GM19043 (cell line): ENCODE measurements at regions not wholly inside any gene's neighbourhood (a gene's known extent, or its start where the extent isn't known, plus 50 kb on each side); places are given as distances from the start of the nearest gene placed in this dataset.

Experiments used
- ATAC-seq: cut with Tn5 transposase; IDR thresholded peaks from one replicate; pipeline ENCODE4 v1.9.1; 2021; ENCODE audit warnings: low read depth; ENCODE audit not compliant: unreplicated experiment

- no peak for ATAC-seq
Observed at GRCh38 chr7:106393564-106394251, 108.9 kb upstream of the NAMPT start.

GRCh38 chr7:106392590-106392989 lies 107.8 kb upstream of the NAMPT start:
- ATAC-seq, result no peak

GRCh38 chr7:106392144-106392543 lies 107.4 kb upstream of the NAMPT start:
- ATAC-seq, result no peak

- ATAC-seq, result no peak
Observed at GRCh38 chr7:106386958-106387357, 102.2 kb upstream of the NAMPT start.

- ATAC-seq, result no peak
Observed at GRCh38 chr7:106384373-106384772, 99.6 kb upstream of the NAMPT start.

GRCh38 chr7:106382929-106383328 lies 98.1 kb upstream of the NAMPT start:
- ATAC-seq, result no peak

- ATAC-seq, result no peak
Observed at GRCh38 chr7:106382129-106382528, 97.3 kb upstream of the NAMPT start.

GRCh38 chr7:106381252-106381651 lies 96.5 kb upstream of the NAMPT start:
- ATAC-seq, result no peak

GRCh38 chr7:106377847-106378361 lies 93.1 kb upstream of the NAMPT start:
- ATAC-seq, result no peak

DNA sequence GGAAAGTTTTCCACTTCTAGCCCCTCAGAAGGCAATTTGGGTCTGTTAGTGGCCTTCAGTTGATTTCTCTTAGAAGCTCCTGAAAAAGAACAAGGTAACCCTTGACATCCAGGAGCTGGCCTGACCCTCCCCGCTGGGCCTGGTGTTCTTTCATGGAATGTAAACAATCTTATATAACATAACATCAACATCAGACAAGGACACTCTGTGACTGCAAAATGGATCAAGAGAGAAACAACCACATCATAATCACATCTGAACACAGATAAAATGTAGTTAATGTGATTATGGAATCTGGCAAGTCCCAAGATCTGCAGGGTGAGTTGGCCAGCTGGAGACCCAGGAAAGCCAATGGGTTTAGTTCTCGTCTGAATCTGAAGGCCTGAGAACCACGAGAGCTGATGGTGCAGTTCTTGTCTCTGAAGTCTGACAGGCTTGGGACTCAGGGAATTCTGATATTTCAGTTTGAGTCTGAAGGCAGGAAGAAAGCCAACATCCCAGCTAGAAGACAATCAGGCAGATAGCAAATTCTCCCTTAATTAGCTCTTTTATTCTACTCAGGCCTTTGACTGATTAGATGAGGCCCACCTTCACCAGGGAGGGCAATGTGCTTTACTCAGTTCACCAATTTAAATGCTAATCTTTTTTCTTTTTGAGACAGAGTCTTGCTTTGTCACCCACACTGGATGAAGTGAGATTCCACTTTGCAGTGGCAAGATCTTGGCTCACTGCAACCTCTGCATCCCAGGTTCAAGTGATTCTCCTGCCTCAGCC lies 91.4 kb upstream of the NAMPT start:
- ATAC-seq, result no peak

GRCh38 chr7:106375499-106375898 lies 90.7 kb upstream of the NAMPT start:
- no peak for ATAC-seq

- no peak for ATAC-seq
Observed at GRCh38 chr7:106374437-106374836, 89.7 kb upstream of the NAMPT start.

DNA sequence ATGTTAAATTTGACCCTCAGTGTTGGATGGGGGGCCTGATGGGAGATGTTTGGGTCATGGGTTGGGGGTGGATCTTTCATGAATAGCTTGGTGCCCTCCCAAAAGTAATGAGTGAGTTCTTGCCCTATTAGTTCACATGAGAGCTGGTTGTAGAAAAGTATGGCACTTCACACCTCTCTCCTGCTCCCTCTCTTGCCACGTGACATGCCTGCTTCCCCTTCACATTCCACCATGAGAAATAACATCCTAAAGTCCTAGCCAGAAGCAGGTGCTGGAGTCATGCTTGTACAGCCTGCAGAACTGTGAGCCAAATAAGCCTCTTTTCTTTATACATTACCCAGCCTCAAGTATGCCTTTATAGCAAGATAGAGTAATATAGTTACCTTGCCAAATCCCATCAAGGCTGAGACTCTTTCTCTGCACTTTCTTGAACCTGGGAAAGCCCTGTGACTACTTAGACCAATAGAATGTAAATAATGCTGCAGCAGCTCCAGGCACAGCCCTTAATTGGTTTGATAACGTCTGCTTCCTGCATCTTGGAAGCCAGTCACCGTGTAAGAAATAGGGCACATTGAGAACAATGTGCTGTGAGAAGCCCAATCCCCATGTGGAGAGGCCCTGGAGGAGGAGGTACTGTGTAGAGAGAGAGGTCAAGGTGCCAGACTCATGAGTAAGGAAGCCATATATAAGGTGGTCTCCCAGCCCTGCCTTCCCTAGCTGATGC lies 88.0 kb upstream of the NAMPT start:
- no peak for ATAC-seq

DNA sequence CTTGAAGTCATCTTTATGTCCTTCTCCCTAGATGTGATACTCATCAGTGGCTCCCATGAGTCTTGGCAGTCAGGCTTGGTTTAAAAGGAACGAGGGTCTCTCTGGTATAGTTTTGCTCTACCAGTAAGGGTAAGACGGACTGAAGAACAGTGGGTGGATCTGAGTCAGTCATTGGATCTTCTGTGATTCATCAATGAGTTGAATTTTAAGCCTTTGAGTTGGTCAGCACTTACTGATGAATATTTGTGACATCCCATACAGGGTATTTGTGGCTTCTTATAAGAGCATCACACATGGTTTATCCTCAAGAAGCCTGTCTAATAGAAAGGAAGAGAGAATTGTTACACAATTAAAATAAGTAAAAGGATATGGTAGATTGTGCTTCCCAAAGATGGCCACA lies 87.3 kb upstream of the NAMPT start:
- ATAC-seq, result no peak

DNA sequence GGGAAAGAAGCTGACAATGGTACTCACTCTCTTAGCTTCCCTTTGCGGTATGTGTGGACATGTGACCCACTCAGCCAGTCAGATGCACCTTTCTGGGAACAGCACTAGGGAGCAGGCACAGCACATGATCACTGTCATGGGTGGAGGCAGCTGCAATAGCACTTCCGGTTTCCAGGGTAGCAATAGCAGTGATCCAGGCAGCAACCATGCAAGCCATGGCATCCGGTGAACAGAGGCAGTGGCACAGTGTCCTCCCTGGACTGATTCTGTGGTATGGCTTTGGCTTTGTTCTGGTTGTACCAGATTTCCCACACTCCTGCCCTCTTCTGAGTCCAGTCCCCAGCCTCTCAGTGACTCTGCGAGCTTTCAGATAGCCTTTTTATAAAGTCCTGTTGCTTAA lies 86.8 kb upstream of the NAMPT start:
- ATAC-seq, result no peak

GRCh38 chr7:106370542-106370941 lies 85.8 kb upstream of the NAMPT start:
- no peak for ATAC-seq

DNA sequence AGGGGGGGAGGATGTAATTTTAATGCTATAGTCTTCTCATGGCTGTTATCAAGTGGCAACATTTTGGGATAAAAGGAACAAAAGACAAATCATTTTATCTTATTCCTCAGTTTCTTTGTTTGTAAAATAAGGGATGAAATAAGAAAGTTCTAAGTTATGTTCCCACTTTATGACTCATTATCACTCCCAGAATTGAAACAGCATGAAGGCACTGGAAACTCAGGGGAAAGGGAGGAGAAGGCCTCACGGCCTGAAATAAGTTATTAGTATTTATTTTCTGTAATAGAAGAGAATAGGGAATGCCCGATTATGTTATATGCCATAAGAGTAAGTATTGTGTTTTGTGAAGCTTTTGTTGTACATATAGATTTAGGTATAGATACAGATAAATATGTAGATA lies 85.0 kb upstream of the NAMPT start:
- ATAC-seq, result no peak

- no peak for ATAC-seq
Observed at GRCh38 chr7:106369352-106369751, 84.6 kb upstream of the NAMPT start.

DNA sequence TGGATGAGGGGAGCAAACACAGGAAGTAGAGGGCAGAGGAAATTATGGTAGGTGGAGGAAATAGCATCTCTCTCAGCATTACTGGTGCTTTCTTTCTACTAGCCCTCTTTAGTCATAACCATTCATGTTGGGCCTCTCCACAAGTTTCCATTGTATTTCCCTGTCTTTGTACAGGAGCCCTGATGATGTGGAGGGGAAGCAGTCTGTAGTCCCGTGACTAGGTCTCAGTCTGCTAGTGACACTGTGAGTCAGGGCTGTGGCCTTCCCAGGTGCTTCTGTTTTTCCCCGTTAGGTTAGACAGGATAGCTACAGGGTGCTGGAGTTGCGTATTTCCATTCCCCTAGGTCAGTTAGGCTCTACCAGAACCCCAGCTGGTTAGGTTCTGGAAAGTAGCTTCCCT lies 82.9 kb upstream of the NAMPT start:
- no peak for ATAC-seq

DNA sequence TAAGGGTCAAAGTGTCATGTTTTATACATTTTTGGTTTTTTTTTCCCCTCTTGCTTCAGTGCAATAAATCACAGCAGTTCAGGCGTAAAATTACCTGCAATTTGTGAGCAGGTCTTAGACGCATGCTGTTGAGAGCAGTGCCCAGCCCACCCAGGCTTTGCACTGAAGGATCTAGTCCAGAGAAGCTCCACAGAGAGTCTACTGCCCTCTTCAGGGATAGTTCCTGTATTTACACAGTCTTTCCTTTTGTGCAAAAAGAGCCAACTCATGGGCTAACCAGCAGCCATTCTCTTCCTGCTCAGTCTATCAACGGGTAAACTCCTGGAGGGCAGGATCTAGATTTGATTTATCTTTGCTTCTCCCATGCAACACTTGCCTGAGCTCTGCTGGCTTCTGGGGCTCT lies 82.2 kb upstream of the NAMPT start:
- no peak for ATAC-seq

- no peak for ATAC-seq
Observed at GRCh38 chr7:106365252-106366005, 80.6 kb upstream of the NAMPT start.
